ENCODE measurements at regions not wholly inside any gene's neighbourhood (a gene's known extent, or its start where the extent isn't known, plus 50 kb on each side); places are given as distances from the start of the nearest gene placed in this dataset.

- TF ChIP-seq POLR2A (IDR thresholded peaks at IDR 0.05; ENCODE audit: low read depth, low read length), result no peak
- TF ChIP-seq TAF1 (IDR thresholded peaks at IDR 0.05; ENCODE audit: low read depth, low read length), result no peak
- TF ChIP-seq POLR2AphosphoS5 (IDR thresholded peaks at IDR 0.05; ENCODE audit: low read depth, low read length), result no peak
- TF ChIP-seq PAX5 (IDR thresholded peaks at IDR 0.05; ENCODE audit: insufficient read depth, low read length, severe bottlenecking), result no peak
- TF ChIP-seq POU2F2 (IDR thresholded peaks at IDR 0.05; ENCODE audit: low read depth, low read length), result no peak
- TF ChIP-seq SPI1 (IDR thresholded peaks at IDR 0.05; ENCODE audit: low read depth, low read length), result no peak
Measured at GRCh38 chr1:199766218-199766792, 261.2 kb upstream of the NR5A2 start.
